ENCODE measurements at regions not wholly inside any gene's neighbourhood (a gene's known extent, or its start where the extent isn't known, plus 50 kb on each side); places are given as distances from the start of the nearest gene placed in this dataset.

GRCh38 chr14:83991666-83992065 is 1538.3 kb upstream of the FLRT2 start:
- TF ChIP-seq CTCF (IDR thresholded peaks at IDR 0.05; ENCODE audit: poor library complexity, severe bottlenecking) (no peak), EP300 (conservative IDR thresholded peaks at IDR 0.05; ENCODE audit: poor library complexity, severe bottlenecking) (no peak), REST (IDR thresholded peaks at IDR 0.05; ENCODE audit: borderline replicate concordance) (no peak), POLR2AphosphoS5 (IDR thresholded peaks at IDR 0.05) (no peak), TAF1 (IDR thresholded peaks at IDR 0.05; ENCODE audit: low read depth) (no peak), RAD21 (conservative IDR thresholded peaks at IDR 0.05) (no peak)
